Upper lobe of left lung (tissue), 4 donors: ENCODE measurements at regions not wholly inside any gene's neighbourhood (a gene's known extent, or its start where the extent isn't known, plus 50 kb on each side); places are given as distances from the start of the nearest gene placed in this dataset.

Experiments used
- CTCF ChIP-seq, 6 experiments: fragments of 450-650 bp in 4 of 6; fragments of 200-600 bp in 2 of 6; sonication (generic) in 2 of 6; IDR thresholded peaks; one replicate each; pipeline ENCODE4 v1.5.1; 2016 to 2019; ENCODE audit warnings: antibody characterized with exemption in 6 of 6
- EP300 ChIP-seq, 4 donors: sonication (generic); formaldehyde crosslinking; IDR thresholded peaks; one replicate each; pipeline ENCODE4 v1.5.1; 2017; ENCODE audit warnings: antibody characterized with exemption in 4 of 4, control low read depth in 2 of 4
- POLR2A ChIP-seq, 4 donors: fragments of 450-650 bp; IDR thresholded peaks; one replicate each; pipeline ENCODE4 v1.5.1; 2016 to 2017; ENCODE audit warnings: antibody characterized with exemption in 4 of 4, mild to moderate bottlenecking in 2 of 4
- POLR2AphosphoS5 ChIP-seq, 2 donors: sonication (generic); formaldehyde crosslinking; IDR thresholded peaks; one replicate each; pipeline ENCODE4 v1.5.1; 2017; ENCODE audit warnings: antibody characterized with exemption in 2 of 2

GRCh38 chr6:68053805-68054373, 581.2 kb upstream of the ADGRB3 start:
- TF ChIP-seq CTCF (IDR thresholded peaks at IDR 0.05), result no peak
- TF ChIP-seq POLR2AphosphoS5 (IDR thresholded peaks at IDR 0.05), result no peak
- TF ChIP-seq POLR2A (IDR thresholded peaks at IDR 0.05), result no peak
- TF ChIP-seq EP300 (IDR thresholded peaks at IDR 0.05), result no peak
